ENCODE measurements at regions not wholly inside any gene's neighbourhood (a gene's known extent, or its start where the extent isn't known, plus 50 kb on each side); places are given as distances from the start of the nearest gene placed in this dataset.

DNA sequence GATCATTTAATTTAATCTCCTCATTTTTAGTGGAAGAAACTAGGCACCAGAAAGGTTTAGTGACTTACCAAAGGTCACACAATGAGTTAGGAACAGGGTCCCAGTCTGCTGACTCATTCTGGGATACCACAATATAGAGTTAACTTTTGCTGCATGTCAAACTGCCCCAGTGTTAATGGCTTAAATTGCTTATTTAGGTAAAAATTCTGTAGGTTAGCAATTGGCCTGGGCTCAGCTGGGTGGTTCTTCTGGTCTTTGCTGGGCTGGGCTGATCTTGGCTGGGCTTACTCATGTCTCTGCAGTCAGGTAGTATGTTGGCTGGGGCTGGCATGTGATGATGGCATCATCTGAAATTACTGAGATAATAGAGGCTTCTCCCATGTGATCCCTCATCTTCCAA is 111.6 kb downstream of the EMX2 start:
- Mint-ChIP-seq H3K4me1 (ENCODE audit: low read depth, unreplicated experiment) (no peaks in the 10 kb centered on the region), H3K36me3 (ENCODE audit: insufficient read depth, unreplicated experiment) (no peaks in the 10 kb centered on the region), H3K27ac (ENCODE audit: unreplicated experiment) (no peak overlapping the region), H3K9me3 (ENCODE audit: low read depth, unreplicated experiment) (peaks cover 9% of the 10 kb centered on the region), H3K4me3 (ENCODE audit: low read depth, unreplicated experiment) (no peak overlapping the region), H3K27me3 (ENCODE audit: unreplicated experiment) (no peaks in the 10 kb centered on the region)
- no peak for TF ChIP-seq CTCF (IDR thresholded peaks at IDR 0.05; ENCODE audit: unreplicated experiment)
- no TSS peak for BruUV-seq (replicated peaks)
- CTCF ChIA-PET = no interaction called here
- no peak for DNase-seq
- intact Hi-C loops (cut with micrococcal nuclease; ENCODE audit: unreplicated experiment) = no loop called here

- no peak for TF ChIP-seq CTCF (IDR thresholded peaks at IDR 0.05; ENCODE audit: unreplicated experiment)
- H3K27ac Mint-ChIP-seq (ENCODE audit: unreplicated experiment) = no peak overlapping the region
- H3K9me3 Mint-ChIP-seq (ENCODE audit: low read depth, unreplicated experiment) = no peaks in the 10 kb centered on the region
- CTCF ChIA-PET = no interaction called here
- intact Hi-C loops (cut with micrococcal nuclease; ENCODE audit: unreplicated experiment) = no loop called here
- no peaks in the 10 kb centered on the region for H3K36me3 Mint-ChIP-seq (ENCODE audit: insufficient read depth, unreplicated experiment)
- no peaks in the 10 kb centered on the region for H3K27me3 Mint-ChIP-seq (ENCODE audit: unreplicated experiment)
- DNase-seq = no peak
- no TSS peak for BruUV-seq (replicated peaks)
- H3K4me1 Mint-ChIP-seq (ENCODE audit: low read depth, unreplicated experiment) = no peaks in the 10 kb centered on the region
- H3K4me3 Mint-ChIP-seq (ENCODE audit: low read depth, unreplicated experiment) = no peak overlapping the region
These were observed 114.1 kb downstream of the EMX2 start for GRCh38 chr10:117656385-117657367.

- Mint-ChIP-seq H3K9me3 (ENCODE audit: low read depth, unreplicated experiment) (no peaks in the 10 kb centered on the region), H3K4me3 (ENCODE audit: low read depth, unreplicated experiment) (no peak overlapping the region), H3K27me3 (ENCODE audit: unreplicated experiment) (peaks cover 3% of the 10 kb centered on the region), H3K27ac (ENCODE audit: unreplicated experiment) (no peak overlapping the region), H3K36me3 (ENCODE audit: insufficient read depth, unreplicated experiment) (no peaks in the 10 kb centered on the region), H3K4me1 (ENCODE audit: low read depth, unreplicated experiment) (no peaks in the 10 kb centered on the region)
- TF ChIP-seq CTCF (IDR thresholded peaks at IDR 0.05; ENCODE audit: unreplicated experiment) = no peak
- BruUV-seq (replicated peaks) = no TSS peak
- DNase-seq = no peak
- intact Hi-C loops (cut with micrococcal nuclease; ENCODE audit: unreplicated experiment) = no loop called here
- CTCF ChIA-PET = no interaction called here
These were observed 118.8 kb downstream of the EMX2 start for GRCh38 chr10:117661316-117661715.

DNA sequence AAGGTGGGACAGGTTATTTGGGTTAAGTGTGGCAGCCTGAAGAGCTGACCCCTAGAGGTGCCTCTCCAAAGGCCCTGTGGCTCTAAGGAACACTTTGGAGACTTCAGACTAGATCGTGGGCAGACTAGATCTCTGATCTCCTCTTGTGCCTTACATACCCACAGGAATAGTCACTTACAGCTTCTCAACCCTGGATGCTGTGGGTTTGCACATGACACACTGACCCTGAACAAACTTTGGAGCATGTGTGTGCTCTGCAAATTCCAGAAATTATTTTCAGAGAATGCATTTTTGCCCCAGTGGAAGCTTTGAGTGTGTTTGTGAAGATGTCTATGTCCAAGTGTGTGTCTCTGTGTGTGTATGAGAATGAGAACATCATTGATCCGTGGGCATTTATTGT is 119.6 kb downstream of the EMX2 start:
- DNase-seq = no peak
- Mint-ChIP-seq H3K36me3 (ENCODE audit: insufficient read depth, unreplicated experiment) (no peaks in the 10 kb centered on the region), H3K4me3 (ENCODE audit: low read depth, unreplicated experiment) (no peak overlapping the region), H3K27me3 (ENCODE audit: unreplicated experiment) (peaks cover 11% of the 10 kb centered on the region), H3K9me3 (ENCODE audit: low read depth, unreplicated experiment) (no peaks in the 10 kb centered on the region), H3K4me1 (ENCODE audit: low read depth, unreplicated experiment) (no peaks in the 10 kb centered on the region), H3K27ac (ENCODE audit: unreplicated experiment) (no peak overlapping the region)
- TF ChIP-seq CTCF (IDR thresholded peaks at IDR 0.05; ENCODE audit: unreplicated experiment) = no peak
- CTCF ChIA-PET = interaction anchor here (0.7 kb wide), 1 partner anchor 397 kb away, joined by 3 read pairs; no protein-coding TSS in a partner anchor
- BruUV-seq (replicated peaks) = no TSS peak
- intact Hi-C loops (cut with micrococcal nuclease; ENCODE audit: unreplicated experiment) = no loop called here

Data from Calu3 (cell line).